PFSK-1 (cell line): ENCODE measurements at regions not wholly inside any gene's neighbourhood (a gene's known extent, or its start where the extent isn't known, plus 50 kb on each side); places are given as distances from the start of the nearest gene placed in this dataset.

Experiments used
- FOXP2 ChIP-seq: optimal IDR thresholded peaks from 2 replicates; pipeline ENCODE3; 2011; ENCODE audit warnings: borderline replicate concordance, control low read depth, inconsistent platforms; ENCODE audit not compliant: insufficient read depth; ENCODE audit errors: extremely low read length, extremely low read depth
- POLR2AphosphoS5 ChIP-seq: IDR thresholded peaks from 2 replicates; pipeline ENCODE4 v1.6.1; 2012; ENCODE audit warnings: low read depth, mild to moderate bottlenecking, control low read depth, low read length, moderate library complexity
- REST ChIP-seq, 2 experiments: IDR thresholded peaks; 2 replicates each; pipeline versions ENCODE4 v1.6.1 to v1.8.0; 2011 to 2012; ENCODE audit warnings: low read depth in 2 of 2, low read length in 2 of 2, control low read depth in 1 of 2, inconsistent platforms in 1 of 2, mild to moderate bottlenecking in 1 of 2, moderate library complexity in 1 of 2; ENCODE audit not compliant: insufficient read depth in 1 of 2
- SIN3A ChIP-seq: IDR thresholded peaks from 2 replicates; pipeline ENCODE4 v1.6.1; 2012; ENCODE audit warnings: mild to moderate bottlenecking, low read length, moderate library complexity, borderline replicate concordance; ENCODE audit not compliant: insufficient read depth
- TAF1 ChIP-seq: IDR thresholded peaks from 2 replicates; pipeline ENCODE4 v1.6.1; 2012; ENCODE audit warnings: low read length, control low read depth, borderline replicate concordance; ENCODE audit not compliant: insufficient read depth

GRCh38 chr14:53723221-53723620 lies 233.4 kb downstream of the BMP4 start:
- TF ChIP-seq POLR2AphosphoS5 (no peak), FOXP2 (no peak), TAF1 (no peak), SIN3A (no peak), REST (IDR thresholded peaks at IDR 0.05; ENCODE audit: insufficient read depth in 1 of 2, low read depth in 2 of 2, low read length in 2 of 2) (no peak)

- TF ChIP-seq TAF1 (no peak), REST (IDR thresholded peaks at IDR 0.05; ENCODE audit: insufficient read depth in 1 of 2, low read depth in 2 of 2, low read length in 2 of 2) (no peak)
Measured at GRCh38 chr14:53719536-53719935, 237.1 kb downstream of the BMP4 start.

GRCh38 chr14:53716578-53716977 lies 240.0 kb downstream of the BMP4 start:
- TF ChIP-seq TAF1, result no peak
- no peak for TF ChIP-seq SIN3A
- no peak for TF ChIP-seq POLR2AphosphoS5

GRCh38 chr14:53715193-53715721 lies 241.4 kb downstream of the BMP4 start:
- no peak for TF ChIP-seq TAF1
- TF ChIP-seq POLR2AphosphoS5, result no peak
- TF ChIP-seq SIN3A, result no peak
- no peak for TF ChIP-seq FOXP2
- TF ChIP-seq REST (IDR thresholded peaks at IDR 0.05; ENCODE audit: insufficient read depth in 1 of 2, low read depth in 2 of 2, low read length in 2 of 2), result no peak

GRCh38 chr14:53714495-53715192 lies 242.0 kb downstream of the BMP4 start:
- TF ChIP-seq SIN3A, result no peak
- TF ChIP-seq TAF1, result no peak
- TF ChIP-seq FOXP2, result no peak
- TF ChIP-seq POLR2AphosphoS5, result no peak
- TF ChIP-seq REST (IDR thresholded peaks at IDR 0.05; ENCODE audit: insufficient read depth in 1 of 2, low read depth in 2 of 2, low read length in 2 of 2), result no peak
